ENCODE measurements at regions not wholly inside any gene's neighbourhood (a gene's known extent, or its start where the extent isn't known, plus 50 kb on each side); places are given as distances from the start of the nearest gene placed in this dataset.
A peak's percentile ranks its signal among the peaks of the same experiment; 100 is the strongest.

DNA sequence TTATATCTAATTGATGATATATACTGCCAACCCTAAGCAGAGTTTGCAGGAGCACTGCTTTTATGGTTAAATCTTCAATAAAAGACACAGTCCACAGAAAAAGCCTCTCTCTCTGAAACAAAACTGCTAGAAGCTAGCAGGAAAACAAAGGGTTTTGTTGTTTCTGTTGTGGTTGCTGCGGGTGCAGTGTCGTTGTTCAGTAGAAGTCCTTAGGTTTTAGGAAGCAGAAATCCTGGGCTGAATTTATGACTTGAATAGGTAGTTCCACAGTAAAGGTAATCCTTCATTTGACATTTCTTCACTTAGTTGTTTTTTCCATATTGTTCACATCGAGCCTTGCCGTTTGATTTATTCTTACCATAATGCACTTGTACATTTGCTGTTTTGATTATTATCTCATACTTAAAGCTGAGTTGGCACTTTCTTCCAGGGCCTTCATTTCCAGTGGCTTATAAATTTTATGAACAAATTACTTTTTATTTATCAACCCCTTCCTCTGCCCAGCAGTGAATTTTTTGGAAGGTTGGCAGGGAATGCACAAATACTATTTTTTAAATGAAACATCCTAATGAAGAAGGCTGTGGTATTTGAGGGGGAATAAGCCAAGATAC is 209.6 kb upstream of the SLC30A5 start:
- H3K4me3 ChIP-seq (ENCODE audit: low read depth, low read length): no peak overlapping the region

DNA sequence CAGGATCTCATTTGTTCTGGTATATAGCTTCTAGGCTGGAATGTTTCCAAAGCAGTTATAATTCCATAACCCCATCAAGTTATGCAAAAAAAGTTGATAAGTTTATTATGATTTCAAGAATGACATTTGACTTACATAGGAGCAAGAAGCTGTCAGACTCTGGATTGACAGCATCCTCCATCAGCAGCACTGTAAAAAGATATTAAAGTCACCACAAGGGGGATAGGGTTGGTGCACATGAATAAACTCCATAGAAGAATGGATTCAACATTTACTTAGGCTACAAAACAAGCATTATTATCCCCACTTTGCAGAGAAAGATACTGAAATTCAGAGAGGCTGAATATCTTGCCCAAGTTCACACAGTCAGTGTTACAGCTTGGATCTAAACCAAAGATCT is 208.9 kb upstream of the SLC30A5 start:
- DNase-seq (ENCODE audit: low read depth): peak; percentile 9
- TF ChIP-seq MYC (IDR thresholded peaks at IDR 0.05; ENCODE audit: low read depth, low read length) (no peak), POLR2A (IDR thresholded peaks at IDR 0.05; ENCODE audit: extremely low read depth, insufficient read length) (no peak)
- TF ChIP-seq, protein P1, sequence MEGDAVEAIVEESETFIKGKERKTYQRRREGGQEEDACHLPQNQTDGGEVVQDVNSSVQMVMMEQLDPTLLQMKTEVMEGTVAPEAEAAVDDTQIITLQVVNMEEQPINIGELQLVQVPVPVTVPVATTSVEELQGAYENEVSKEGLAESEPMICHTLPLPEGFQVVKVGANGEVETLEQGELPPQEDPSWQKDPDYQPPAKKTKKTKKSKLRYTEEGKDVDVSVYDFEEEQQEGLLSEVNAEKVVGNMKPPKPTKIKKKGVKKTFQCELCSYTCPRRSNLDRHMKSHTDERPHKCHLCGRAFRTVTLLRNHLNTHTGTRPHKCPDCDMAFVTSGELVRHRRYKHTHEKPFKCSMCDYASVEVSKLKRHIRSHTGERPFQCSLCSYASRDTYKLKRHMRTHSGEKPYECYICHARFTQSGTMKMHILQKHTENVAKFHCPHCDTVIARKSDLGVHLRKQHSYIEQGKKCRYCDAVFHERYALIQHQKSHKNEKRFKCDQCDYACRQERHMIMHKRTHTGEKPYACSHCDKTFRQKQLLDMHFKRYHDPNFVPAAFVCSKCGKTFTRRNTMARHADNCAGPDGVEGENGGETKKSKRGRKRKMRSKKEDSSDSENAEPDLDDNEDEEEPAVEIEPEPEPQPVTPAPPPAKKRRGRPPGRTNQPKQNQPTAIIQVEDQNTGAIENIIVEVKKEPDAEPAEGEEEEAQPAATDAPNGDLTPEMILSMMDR (IDR thresholded peaks at IDR 0.05; ENCODE audit: low read depth, low read length): peak; percentile 12
- TF ChIP-seq, protein P2, sequence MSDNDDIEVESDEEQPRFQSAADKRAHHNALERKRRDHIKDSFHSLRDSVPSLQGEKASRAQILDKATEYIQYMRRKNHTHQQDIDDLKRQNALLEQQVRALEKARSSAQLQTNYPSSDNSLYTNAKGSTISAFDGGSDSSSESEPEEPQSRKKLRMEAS (IDR thresholded peaks at IDR 0.05; ENCODE audit: low read depth, low read length): no peak
- no peak overlapping the region for H3K4me3 ChIP-seq (ENCODE audit: low read depth, low read length)

More for the DNA sequence above, 209.6 kb upstream of the SLC30A5 start:
- DNase-seq (ENCODE audit: low read depth): no peak
- TF ChIP-seq MYC (IDR thresholded peaks at IDR 0.05; ENCODE audit: low read depth, low read length) (no peak), POLR2A (IDR thresholded peaks at IDR 0.05; ENCODE audit: extremely low read depth, insufficient read length) (no peak)
- TF ChIP-seq, protein P2 (IDR thresholded peaks at IDR 0.05; ENCODE audit: low read depth, low read length): no peak
- TF ChIP-seq, protein P1 (IDR thresholded peaks at IDR 0.05; ENCODE audit: low read depth, low read length): no peak

DNA sequence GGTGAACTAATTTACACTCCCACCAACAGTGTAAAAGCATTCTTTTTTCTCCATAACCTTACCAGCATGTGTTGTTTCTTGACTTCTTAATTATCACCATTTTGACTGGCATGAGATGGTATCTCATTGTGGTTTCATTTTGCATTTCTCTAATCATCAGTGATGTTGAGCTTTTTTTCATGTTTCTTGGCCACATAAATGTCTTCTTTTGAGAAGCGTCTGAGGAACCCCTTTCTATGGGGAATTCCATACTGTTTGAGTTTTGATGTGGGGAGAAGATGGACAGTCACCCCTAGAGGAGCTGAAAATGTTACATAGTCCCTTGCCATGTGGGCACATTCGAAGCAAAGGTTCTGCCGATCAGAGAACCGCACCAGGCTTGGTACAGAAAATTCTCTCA is 207.0 kb upstream of the SLC30A5 start:
- H3K4me3 ChIP-seq (ENCODE audit: low read depth, low read length): no peak overlapping the region
- DNase-seq (ENCODE audit: low read depth): no peak
- no peak for TF ChIP-seq MYC (IDR thresholded peaks at IDR 0.05; ENCODE audit: low read depth, low read length)
- TF ChIP-seq, protein P2 (IDR thresholded peaks at IDR 0.05; ENCODE audit: low read depth, low read length): no peak
- TF ChIP-seq POLR2A (IDR thresholded peaks at IDR 0.05; ENCODE audit: extremely low read depth, insufficient read length): no peak
- TF ChIP-seq, protein P1 (IDR thresholded peaks at IDR 0.05; ENCODE audit: low read depth, low read length): no peak

DNA sequence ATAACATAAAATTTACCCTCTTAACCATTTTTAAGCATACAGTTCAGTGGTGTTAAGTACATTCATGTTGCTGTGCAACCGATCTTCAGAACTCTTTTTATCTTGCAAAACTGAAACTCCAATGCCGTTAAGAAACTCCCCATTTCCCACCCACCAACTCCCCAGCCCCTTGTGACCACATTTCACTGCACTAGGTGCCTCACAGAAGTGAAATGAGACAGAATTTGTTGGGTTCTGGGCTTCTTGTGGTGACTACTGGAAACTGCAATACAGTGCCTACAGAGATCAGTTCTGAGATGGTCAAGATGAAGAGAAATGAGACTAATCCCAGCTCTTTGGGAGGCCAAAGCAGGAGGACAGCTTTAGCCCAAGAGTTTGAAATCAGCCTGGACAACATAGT is 202.1 kb upstream of the SLC30A5 start:
- DNase-seq (ENCODE audit: low read depth): no peak
- TF ChIP-seq, protein P1 (IDR thresholded peaks at IDR 0.05; ENCODE audit: low read depth, low read length): no peak
- TF ChIP-seq POLR2A (IDR thresholded peaks at IDR 0.05; ENCODE audit: extremely low read depth, insufficient read length) (no peak), MYC (IDR thresholded peaks at IDR 0.05; ENCODE audit: low read depth, low read length) (no peak)
- TF ChIP-seq, protein P2 (IDR thresholded peaks at IDR 0.05; ENCODE audit: low read depth, low read length): no peak
- H3K4me3 ChIP-seq (ENCODE audit: low read depth, low read length): no peak overlapping the region

DNA sequence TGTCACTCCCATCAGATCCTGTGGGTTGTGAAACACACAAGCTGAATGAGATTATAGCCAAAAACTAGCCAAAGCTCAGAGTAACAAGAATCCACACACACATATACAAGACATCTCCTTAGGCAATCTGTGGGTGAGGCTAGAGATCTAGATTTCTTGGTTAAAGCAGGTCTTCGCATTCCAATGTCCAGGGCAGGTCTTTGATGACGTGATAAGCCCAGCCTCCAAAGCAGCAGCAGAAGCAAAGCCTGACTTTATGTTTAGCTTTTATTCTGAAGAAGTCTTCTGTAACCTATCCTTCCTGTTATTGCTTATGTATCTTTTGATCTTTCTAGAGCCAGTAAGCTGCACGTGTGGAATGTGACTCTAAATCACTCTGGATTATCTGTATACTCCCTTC is 199.1 kb upstream of the SLC30A5 start:
- no peak overlapping the region for H3K4me3 ChIP-seq (ENCODE audit: low read depth, low read length)
- DNase-seq (ENCODE audit: low read depth): no peak
- TF ChIP-seq POLR2A (IDR thresholded peaks at IDR 0.05; ENCODE audit: extremely low read depth, insufficient read length) (no peak), MYC (IDR thresholded peaks at IDR 0.05; ENCODE audit: low read depth, low read length) (no peak)
- TF ChIP-seq, protein P2 (IDR thresholded peaks at IDR 0.05; ENCODE audit: low read depth, low read length): no peak
- TF ChIP-seq, protein P1 (IDR thresholded peaks at IDR 0.05; ENCODE audit: low read depth, low read length): no peak
